Left colon (tissue), 2 donors: ENCODE measurements at regions not wholly inside any gene's neighbourhood (a gene's known extent, or its start where the extent isn't known, plus 50 kb on each side); places are given as distances from the start of the nearest gene placed in this dataset.
"Not testable (repeated sequence)": the region's sequence is repeated elsewhere in the genome, so short reads cannot be mapped to it uniquely, and the experiment has no call there.

Experiments used
- ATAC-seq: fragments of 200-7000 bp; cut with Tn5 transposase; one replicate; pipeline ENCODE4 v1.9.1; 2020; ENCODE audit warnings: mild to moderate bottlenecking, moderate library complexity
- DNase-seq, 2 donors: peaks; one replicate each; pipeline ENCODE4 v3.0.0-alpha.2; 2020
- intact Hi-C, 2 donors: fragments of 100-400 bp; cut with DNase I in 1 of 2; cut with micrococcal nuclease in 1 of 2; formaldehyde crosslinking; loops; one replicate each; pipeline versions ENCODE4 v1.11.2 to v1.14.0; 2022; cut with DNase I, micrococcal nuclease
- donor health status: DM: no; HTN: no; CAD: no.
- donor health status: DM: yes; HTN: yes; CAD: no.

- intact Hi-C loops = no loop called here
- no peak for DNase-seq
- no peak for ATAC-seq
Observed at GRCh38 chr14:83638748-83639504, 1891.0 kb upstream of the FLRT2 start.

DNA sequence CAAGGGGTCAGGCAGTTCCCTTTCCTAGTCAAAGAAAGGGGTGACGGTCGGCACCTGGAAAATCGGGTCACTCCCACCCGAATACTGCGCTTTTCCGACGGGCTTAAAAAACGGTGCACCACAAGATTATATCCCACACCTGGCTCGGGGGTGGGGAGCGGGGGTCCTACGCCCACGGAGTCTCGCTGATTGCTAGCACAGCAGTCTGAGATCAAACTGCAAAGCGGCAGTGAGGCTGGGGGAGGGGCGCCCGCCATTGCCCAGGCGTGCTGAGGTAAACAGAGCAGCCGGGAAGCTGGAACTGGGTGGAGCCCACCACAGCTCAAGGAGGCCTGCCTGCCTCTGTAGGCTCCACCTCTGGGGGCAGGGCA lies 1890.5 kb upstream of the FLRT2 start:
- intact Hi-C loops, ATAC-seq, DNase-seq: not testable (repeated sequence)

DNA sequence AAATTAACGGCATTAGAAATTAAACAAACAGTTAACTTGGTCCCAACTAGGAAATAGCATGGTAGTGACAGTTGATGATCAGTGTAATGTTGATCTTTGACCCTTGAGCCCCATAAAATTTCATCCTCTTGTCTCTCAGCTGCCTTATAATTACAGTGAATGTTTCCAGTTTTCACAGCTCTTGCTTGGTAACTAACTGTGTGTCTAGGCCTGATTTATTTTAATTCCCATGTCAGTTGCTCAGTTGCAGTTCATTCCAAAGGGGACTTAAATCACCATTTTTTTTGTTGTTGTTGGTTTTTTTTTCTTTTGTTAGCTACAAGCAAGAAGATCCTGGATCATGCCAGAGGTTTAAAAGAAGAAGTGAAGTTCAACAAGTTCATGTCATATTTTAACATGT lies 1883.7 kb upstream of the FLRT2 start:
- intact Hi-C loops = no loop called here
- ATAC-seq = no peak

GRCh38 chr14:83660597-83660996 lies 1869.3 kb upstream of the FLRT2 start:
- intact Hi-C loops = no loop called here
- DNase-seq (no peak), ATAC-seq (no peak)

More for the DNA sequence above, 1883.7 kb upstream of the FLRT2 start:
- DNase-seq = no peak

DNA sequence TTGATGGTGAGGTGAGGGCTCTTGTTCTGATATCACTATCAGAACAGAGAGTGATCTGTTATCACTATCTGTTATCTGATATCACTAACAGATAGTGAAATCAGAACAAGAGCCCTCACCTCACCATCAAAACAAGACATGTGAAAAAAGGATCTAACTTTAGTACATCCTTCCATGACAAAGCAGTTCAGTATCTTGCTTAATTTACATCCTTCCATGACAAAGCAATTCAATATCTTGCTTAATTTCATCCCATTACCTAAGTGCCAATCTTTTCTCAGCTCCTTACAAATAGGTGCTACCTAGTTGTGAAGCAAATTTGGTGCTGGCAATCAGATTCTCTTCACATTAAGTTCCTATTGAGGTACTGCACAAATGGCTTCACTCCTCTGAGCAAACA lies 1865.6 kb upstream of the FLRT2 start:
- no peak for ATAC-seq
- no peak for DNase-seq
- intact Hi-C loops = no loop called here

DNA sequence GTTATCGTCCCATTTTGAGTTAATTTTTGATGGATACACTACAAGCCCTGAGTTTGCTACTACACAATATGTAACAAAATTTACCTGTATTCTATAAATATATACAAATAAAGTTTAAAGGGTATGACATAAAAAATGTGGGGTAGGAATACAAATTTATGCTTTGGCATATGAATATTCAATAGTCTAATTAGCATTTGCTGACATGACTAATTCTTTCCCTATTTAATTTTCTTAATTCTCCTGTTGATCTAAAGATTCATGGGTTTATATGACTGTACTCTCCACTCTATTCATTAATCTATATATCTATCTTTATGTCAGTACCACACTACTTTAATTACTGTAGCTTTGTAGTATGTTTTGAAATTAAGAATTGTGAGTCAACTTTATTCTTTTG lies 1840.7 kb upstream of the FLRT2 start:
- intact Hi-C loops = no loop called here
- no peak for ATAC-seq

DNA sequence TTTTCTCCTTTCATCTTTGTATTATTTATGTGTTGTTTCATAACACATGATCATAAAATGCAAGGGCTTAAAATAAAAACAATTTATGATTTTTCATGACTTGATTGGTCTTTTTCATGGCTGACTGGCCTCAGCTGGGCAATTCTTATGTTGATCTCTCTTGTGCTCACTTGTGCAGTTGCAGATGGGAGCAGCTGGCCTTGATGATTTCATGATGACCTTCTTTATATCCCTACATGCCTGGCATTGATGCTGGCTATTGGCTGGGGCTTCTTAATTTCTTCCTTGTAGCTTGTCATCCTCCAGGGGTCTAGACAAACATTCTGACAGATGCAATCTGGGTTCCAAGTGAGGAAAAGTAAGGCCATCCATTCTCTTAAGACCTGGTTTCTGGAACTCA lies 1832.8 kb upstream of the FLRT2 start:
- intact Hi-C loops = no loop called here
- ATAC-seq (no peak), DNase-seq (no peak)

More for the DNA sequence above, 1840.7 kb upstream of the FLRT2 start:
- no peak for DNase-seq

DNA sequence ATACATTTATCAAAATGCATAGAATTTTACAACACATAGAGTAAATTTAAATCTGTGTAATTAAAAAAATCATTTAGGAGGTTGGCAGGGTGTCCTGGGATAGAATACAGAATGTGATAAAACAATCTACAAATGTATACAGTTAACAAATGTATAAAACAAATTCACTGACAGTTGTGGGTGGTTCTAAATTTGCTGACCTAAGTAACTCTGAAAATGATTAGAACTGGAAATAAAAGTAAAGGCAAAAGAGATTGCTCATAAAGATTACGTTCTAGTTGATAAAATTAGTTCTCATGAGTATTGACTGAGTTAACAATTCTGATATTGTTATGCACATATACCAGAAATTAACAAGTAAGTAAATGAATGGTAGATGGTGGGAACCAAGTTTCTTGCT lies 1827.3 kb upstream of the FLRT2 start:
- no peak for DNase-seq

GRCh38 chr14:83706231-83706954 lies 1823.6 kb upstream of the FLRT2 start:
- intact Hi-C loops = no loop called here
- ATAC-seq (no peak), DNase-seq (no peak)

More for the DNA sequence above, 1827.3 kb upstream of the FLRT2 start:
- no peak for ATAC-seq
- intact Hi-C loops = no loop called here

GRCh38 chr14:83707056-83707455 lies 1822.9 kb upstream of the FLRT2 start:
- intact Hi-C loops = no loop called here
- no peak for DNase-seq
- ATAC-seq = no peak

- intact Hi-C loops = no loop called here
- ATAC-seq = no peak
- DNase-seq = no peak
Observed at GRCh38 chr14:83709116-83709515, 1820.8 kb upstream of the FLRT2 start.

- intact Hi-C loops = no loop called here
- no peak for ATAC-seq
- no peak for DNase-seq
Observed at GRCh38 chr14:83711046-83711445, 1818.9 kb upstream of the FLRT2 start.

DNA sequence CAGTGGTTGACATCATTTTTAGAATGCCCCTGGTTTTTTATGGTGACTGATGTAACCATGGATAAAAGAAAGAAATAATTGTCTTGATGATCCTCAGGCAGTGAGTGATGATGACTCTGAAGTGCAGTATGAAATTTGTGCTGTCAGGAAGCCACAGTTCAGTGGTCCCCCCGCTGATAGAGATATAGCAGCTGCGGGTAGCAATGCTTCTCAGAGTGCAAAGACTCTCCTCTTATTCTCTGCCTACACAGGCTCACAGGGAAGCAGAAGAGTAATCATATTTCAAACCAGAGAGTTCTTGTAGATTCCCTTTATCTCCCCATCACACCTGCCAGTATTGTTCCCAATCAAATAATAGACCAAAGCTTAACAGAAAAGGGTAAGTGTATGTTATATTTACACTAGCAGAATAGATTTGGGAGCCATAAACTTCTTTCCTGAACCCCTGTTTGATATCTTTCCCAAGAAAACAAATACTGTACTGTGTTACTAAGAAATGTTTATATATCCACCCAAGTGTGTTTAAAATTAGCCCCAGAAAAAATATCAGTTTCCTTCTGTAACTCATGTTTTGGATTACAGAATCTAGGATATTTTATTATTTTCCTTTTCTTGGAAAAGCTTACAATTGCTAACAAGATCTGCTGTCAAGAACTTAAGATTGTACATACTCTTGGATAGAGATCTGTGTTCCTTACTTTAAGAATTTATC lies 1817.4 kb upstream of the FLRT2 start:
- DNase-seq (no peak), ATAC-seq (no peak)
- intact Hi-C loops = no loop called here

GRCh38 chr14:83713732-83714131 lies 1816.2 kb upstream of the FLRT2 start:
- no peak for ATAC-seq

DNA sequence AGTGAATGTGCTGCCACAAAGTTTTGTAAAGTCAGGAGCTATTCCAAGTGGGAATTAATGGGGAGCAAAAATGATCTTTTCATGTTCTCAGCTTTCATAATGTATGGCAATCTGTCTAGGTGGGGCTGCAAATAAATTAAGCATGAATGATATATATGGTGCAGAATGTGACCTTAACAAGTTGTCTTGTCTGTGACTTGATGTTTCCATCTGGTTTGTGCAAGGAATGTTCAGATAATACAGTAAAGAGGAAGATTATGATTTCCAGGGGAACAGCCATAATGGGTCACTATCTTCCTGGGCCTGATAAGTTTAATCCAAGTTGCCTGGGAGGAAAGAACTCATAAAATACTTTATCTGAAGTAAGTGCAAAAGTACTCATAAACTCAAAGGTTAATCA lies 1815.8 kb upstream of the FLRT2 start:
- intact Hi-C loops = no loop called here
- DNase-seq = no peak
- no peak for ATAC-seq

More at GRCh38 chr14:83713732-83714131, 1816.2 kb upstream of the FLRT2 start:
- no peak for DNase-seq
- intact Hi-C loops = no loop called here

- ATAC-seq, intact Hi-C loops, DNase-seq: not testable (repeated sequence)
Observed at GRCh38 chr14:83719435-83719834, 1810.5 kb upstream of the FLRT2 start.

GRCh38 chr14:83733670-83734069 lies 1796.3 kb upstream of the FLRT2 start:
- ATAC-seq (no peak), DNase-seq (no peak)
- intact Hi-C loops = no loop called here

GRCh38 chr14:83734431-83734830 lies 1795.5 kb upstream of the FLRT2 start:
- ATAC-seq (no peak), DNase-seq (no peak)
- intact Hi-C loops = no loop called here

- no peak for ATAC-seq
- intact Hi-C loops = no loop called here
- DNase-seq = no peak
Observed at GRCh38 chr14:83741269-83741668, 1788.7 kb upstream of the FLRT2 start.

- intact Hi-C loops = no loop called here
- DNase-seq (no peak), ATAC-seq (no peak)
Observed at GRCh38 chr14:83744224-83744623, 1785.7 kb upstream of the FLRT2 start.
